ENCODE measurements at regions not wholly inside any gene's neighbourhood (a gene's known extent, or its start where the extent isn't known, plus 50 kb on each side); places are given as distances from the start of the nearest gene placed in this dataset.

DNA sequence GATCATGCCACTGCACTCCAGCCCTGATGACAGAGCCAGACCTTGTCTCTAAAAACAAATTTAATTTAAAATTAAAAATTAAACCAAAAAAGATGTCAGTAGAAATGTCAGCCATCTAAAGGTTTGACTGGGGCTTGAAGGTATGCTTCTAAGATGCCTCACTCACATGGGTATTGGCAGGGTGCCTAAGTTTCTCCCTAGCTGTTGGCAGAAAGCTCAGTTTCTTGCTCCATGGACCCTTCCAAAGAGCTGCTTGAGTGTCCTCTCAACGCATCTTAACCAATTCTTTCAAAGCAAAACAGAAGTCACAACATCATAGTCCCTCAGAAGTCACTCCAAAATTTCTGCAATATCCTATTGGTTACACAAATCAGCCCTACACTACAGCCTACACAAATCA lies 231.0 kb upstream of the ADGRL2 start:
- DNase-seq: no peak

DNA sequence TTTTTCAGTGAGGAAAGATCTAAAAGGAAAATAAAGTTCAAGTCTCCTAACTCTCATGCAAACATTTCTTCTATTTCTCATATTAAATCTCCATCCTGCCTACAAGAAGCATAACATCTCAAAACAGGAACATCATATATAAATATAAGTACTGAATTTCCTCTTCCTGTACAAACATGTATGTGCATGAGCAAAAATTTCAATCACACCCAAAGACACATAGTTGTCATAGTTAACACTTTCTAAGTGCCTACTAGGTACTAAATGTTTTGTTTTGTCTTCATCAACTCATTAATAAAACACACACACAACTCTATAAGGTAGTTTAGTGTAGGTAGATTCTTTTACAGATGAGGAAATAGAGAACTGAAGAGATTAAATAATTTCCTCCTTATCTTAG lies 237.1 kb upstream of the ADGRL2 start:
- DNase-seq: no peak

DNA sequence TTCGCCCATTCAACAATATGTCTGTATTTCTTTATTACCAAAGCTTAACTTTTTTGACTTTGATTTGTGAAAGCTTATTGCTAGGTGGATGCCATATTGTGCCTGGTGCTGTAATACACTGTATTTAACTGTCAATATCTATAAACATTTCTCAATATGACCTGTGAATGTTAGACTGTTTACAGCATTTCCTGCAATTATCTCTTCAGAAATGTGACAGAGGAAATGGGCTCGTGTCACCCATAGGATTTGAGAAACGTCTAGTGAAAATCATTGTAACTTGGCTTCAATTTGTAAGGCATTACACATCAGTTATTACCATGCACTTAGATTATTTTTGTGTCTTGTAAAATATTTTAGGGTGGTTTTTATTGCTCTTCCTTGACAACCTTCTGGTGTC lies 237.8 kb upstream of the ADGRL2 start:
- DNase-seq: no peak

GRCh38 chr1:81560629-81561028 lies 240.1 kb upstream of the ADGRL2 start:
- no peak for DNase-seq

DNA sequence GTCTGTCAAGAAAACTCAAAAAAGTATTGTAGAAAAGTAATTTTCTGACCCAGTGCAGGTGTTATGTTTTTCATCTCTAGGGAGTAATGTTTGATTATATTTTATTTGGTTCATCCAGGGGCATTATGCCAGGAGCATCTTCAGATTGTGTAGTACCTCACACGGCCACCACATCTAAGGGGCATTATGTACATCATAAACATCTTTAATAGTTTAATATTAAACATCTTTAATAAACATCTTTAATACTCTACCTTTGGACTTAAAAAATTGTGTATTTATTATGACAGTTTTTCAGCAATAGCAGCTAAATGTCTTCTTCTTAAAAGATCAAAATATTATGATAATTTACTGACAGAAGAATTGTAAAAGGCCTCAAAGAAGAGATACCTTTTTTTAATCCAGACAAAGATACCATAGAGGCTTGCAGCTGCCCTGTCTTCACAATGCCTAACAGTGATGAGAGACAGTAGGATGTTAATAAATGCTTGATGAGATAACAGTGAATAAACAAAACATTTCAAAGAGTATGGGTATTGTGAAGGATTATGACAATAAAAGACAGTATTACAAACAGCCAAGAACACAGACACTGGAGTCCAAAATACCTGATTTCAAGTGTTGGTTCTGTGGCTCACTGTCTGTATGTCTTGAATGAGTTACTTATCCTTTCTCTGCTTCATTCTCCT lies 240.9 kb upstream of the ADGRL2 start:
- DNase-seq: no peak

GRCh38 chr1:81558291-81559076 lies 242.2 kb upstream of the ADGRL2 start:
- no peak for DNase-seq

DNA sequence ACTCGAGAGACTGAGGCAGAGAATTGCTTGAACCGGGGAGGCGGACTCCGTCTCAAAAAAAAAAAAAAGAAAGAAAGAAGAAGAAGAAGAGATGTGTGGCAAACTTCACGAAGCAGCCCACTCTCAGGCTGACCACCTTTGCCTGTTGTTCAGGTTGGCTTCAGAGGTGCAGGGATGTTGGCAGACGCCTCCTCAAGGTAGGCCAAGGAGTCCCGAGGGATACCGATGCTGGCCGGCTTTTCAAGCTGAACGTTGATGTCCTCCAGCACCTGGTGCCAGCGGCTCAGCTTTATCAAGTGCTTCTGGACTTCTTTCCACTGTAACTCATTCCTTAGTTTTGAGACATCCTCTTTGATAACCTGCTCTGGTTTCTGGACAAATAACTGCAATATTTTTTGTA lies 243.8 kb upstream of the ADGRL2 start:
- DNase-seq: no peak

GRCh38 chr1:81554534-81554933 lies 246.2 kb upstream of the ADGRL2 start:
- no peak for DNase-seq

GRCh38 chr1:81554108-81554507 lies 246.6 kb upstream of the ADGRL2 start:
- DNase-seq: no peak

DNA sequence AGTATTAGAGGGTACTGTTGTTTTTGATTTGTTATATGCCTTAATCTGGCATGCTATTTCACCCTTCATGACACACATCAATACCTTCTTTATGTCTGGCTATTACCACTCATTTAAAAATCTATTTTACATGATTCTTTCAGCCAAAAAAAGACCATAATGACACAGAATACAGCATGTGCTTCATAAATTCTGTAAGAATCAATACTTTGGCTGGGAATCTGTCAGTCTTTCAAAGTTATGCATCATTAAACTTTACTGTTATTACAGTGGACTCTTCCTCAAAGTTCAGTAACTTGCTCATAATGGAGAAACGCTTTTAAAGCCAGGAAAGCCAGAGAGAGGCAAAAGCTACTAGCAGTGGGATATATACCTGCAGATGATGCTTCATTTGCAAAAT lies 247.2 kb upstream of the ADGRL2 start:
- DNase-seq: no peak

DNA sequence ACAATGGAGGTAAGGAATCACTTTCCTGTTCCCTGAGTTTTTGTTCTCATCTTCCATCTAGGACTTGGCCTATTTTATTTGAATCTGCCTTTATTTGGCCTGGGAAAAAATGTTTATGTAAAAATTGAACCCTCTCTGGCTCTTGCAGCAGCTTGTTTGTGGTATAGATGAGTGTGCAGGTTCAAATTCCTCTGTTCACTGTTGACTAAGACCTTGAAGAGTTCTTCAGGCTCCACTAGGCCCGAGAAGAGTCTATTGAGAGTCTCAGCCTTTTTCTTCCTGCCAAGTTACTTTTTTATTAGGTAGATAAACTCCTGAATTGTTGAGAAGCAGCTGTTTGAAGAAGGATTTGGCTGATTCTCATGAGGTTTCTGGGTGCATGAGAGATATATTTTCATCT lies 248.8 kb upstream of the ADGRL2 start:
- no peak for DNase-seq

- no peak for DNase-seq
These were observed 250.0 kb upstream of the ADGRL2 start for GRCh38 chr1:81550753-81551152.

GRCh38 chr1:81549588-81550127 lies 251.1 kb upstream of the ADGRL2 start:
- DNase-seq: peak; percentile 34

DNA sequence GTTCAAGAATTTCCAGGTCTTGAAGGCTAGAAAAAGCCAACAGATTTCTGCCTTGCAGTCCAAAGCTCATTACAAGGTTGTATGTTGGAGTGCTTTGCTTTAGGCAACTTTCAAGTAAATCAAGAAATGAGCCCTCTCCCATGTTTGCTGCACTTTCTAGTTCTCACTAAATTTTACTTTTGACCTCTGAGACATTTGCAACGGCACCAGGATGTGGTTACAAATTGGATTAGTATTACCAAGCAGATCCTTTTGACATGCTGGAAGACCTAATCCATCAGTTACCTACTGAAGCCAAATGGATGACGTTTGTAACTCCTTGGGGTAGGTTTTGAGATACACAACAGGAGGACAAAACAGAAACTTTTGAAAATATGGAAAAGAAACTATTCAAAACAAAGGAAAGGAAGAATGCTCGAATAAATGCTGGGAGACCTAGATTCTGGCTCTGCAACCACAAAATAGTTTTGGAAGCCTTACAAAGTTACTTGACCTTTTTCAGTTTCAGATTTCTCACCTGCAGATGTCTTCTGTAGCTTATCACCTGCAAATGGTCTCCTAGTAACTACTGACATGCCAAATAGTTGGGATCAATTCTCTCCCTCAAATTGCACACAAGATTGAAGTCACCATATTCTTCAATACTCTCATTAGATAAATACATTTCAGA lies 251.7 kb upstream of the ADGRL2 start:
- no peak for DNase-seq

DNA sequence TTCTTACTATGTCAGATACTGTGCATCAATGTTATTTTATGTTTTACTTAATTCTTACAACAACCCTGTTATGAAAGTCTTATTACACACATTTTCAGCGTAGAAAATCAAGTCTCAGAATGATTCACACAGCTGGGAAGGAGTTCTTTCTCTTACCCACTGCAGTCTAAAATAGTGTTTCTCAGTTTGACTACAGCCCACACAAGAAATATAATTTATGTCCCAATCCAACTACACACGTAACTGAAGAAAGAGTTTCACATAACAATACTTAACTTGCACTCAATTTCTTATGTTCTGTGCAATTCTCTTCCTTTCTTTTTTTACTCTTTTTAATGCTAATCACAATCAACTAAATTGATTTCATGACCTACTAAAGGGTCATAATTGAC lies 252.8 kb upstream of the ADGRL2 start:
- no peak for DNase-seq

DNA sequence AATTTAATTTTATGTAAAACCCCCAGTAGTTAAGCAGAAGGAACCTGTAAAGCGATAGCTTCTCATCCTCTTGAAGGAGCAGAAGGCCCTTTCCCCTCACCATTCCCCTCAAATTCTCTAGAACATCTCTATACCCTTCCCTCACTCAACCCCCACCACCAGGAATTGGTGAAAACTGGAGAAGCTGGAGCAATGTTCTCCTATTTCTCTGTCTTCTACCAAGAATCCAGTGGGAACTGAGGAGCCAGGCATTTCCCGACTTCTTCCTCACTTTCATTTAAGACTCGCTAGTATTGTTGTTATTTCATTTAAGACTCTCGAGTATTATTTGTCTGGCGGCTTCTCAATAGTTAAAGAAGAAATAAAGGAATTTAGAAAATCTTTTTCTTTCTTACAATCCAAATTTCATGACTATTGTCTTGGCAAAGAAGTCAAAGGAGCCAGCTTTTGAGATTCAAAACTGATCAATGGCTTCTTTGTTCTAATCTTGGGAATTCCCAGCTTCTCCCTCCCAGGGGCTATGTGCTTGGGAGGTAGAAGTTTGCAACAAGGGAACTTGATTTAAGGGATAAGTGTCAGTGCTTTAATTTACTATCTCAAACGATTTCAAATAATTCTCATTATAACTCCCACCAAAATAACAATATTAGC lies 253.3 kb upstream of the ADGRL2 start:
- DNase-seq: no peak

- DNase-seq: no peak
These were observed 255.0 kb upstream of the ADGRL2 start for GRCh38 chr1:81545734-81546133.

DNA sequence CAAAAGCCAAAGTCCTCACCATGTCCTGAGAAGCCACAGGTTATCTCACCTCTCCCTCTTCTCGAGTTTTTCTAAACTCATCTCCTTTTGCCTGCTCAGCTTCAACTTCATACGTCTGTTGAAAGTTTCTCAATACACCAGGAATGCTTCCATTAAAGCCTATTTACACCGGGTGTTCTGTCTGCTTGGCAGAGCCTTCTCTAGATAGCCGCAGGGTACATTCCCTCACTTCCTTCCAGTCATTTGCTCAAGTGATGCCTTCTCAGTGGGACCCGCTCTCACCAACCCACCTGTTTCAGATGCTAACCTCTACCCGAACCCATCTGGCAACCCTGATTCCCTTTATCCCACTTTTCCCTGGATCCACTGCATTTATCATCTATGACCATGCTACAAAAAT lies 257.0 kb upstream of the ADGRL2 start:
- no peak for DNase-seq

- no peak for DNase-seq
These were observed 258.5 kb upstream of the ADGRL2 start for GRCh38 chr1:81542196-81542595.

DNA sequence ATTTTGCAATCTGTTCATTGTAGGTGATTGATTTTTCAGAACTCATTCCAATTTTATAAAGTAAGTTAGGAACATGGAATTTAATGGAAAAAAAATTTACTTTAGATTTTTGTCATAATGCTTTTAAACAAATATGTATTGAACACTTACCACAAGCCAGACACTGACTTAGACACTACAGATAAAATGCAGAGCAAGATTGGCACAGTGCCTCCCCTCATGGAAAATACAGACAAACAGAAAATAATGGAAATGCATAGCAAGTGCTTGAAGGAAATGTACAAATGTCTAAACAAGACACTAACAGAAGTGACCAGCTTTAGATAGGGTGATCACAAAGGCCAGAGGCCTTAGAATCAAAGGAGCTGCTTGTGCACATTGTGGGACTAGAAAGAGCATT lies 260.5 kb upstream of the ADGRL2 start:
- no peak for DNase-seq

DNA sequence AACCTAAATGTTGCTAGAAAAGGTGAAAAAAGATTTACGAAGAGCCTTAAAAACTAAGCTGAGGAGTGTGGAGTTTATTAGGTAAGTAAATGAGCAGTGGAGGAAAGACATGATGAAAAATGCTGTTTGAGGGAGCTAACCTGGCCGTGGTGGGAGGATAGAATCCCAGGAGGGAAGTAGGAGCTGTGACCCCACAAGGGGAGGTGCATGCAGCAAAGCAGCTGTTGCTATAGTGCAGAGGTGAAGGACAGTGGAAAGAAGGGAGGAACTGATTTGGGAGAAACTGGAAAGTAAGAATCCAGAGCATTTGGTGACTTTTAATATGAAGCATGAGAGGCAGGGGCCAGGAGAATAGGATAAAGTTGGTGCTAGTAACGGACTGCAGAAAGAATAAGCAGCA lies 271.7 kb upstream of the ADGRL2 start:
- DNase-seq: no peak

DNA sequence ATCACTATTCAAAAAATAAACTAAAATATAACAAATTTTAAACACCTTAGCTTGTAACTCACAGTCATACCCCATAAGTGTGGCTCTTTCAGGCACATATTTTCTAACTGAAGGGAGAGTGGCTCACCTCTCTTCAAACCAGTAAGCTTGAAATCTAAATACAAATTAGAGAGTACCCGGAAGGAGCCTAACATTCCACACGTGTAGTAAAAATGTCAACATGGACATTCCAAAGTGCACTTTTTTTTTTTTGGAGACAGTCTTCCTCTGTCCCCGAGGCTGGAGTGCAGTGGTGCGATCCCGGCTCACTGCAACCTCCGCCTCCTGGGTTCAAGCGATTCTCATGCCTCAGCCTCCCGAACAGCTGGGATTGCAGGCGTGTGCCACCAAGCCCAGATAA lies 275.6 kb upstream of the ADGRL2 start:
- DNase-seq: no peak

GRCh38 chr1:81519987-81520386 lies 280.7 kb upstream of the ADGRL2 start:
- no peak for DNase-seq
